ENCODE measurements at regions not wholly inside any gene's neighbourhood (a gene's known extent, or its start where the extent isn't known, plus 50 kb on each side); places are given as distances from the start of the nearest gene placed in this dataset.

- DNase-seq: no peak
- intact Hi-C loops (cut with DNase I): no loop called here
- Histone ChIP-seq H3K4me3 (no peak overlapping the region), H3K36me3 (no peaks in the 10 kb centered on the region), H3K27ac (no peak overlapping the region), H3K27me3 (no peaks in the 10 kb centered on the region), H3K4me1 (no peaks in the 10 kb centered on the region), H3K9me3 (no peaks in the 10 kb centered on the region)
- whole genome bisulfite sequencing, 2 donors: 95 to 97% methylated on average over 4 of the region's 4 CpGs
- TF ChIP-seq CTCF (IDR thresholded peaks at IDR 0.05): no peak
- no peak for TF ChIP-seq POLR2AphosphoS5 (IDR thresholded peaks at IDR 0.05)
- TF ChIP-seq POLR2A (IDR thresholded peaks at IDR 0.05): no peak
- TF ChIP-seq EP300 (IDR thresholded peaks at IDR 0.05): no peak
These were observed 60.6 kb upstream of the DHX40 start for GRCh38 chr17:59504821-59505220.

GRCh38 chr17:59505610-59506276, 59.7 kb upstream of the DHX40 start:
- Histone ChIP-seq H3K27ac (no peak overlapping the region), H3K27me3 (no peaks in the 10 kb centered on the region), H3K4me3 (no peak overlapping the region), H3K9me3 (no peaks in the 10 kb centered on the region), H3K4me1 (no peaks in the 10 kb centered on the region), H3K36me3 (no peaks in the 10 kb centered on the region)
- no peak for DNase-seq
- intact Hi-C loops (cut with DNase I): no loop called here
- WGBS, 2 donors: 91 to 96% methylated on average over 4 of the region's 4 CpGs
- TF ChIP-seq EP300 (IDR thresholded peaks at IDR 0.05) (no peak), CTCF (IDR thresholded peaks at IDR 0.05) (no peak), POLR2A (IDR thresholded peaks at IDR 0.05) (no peak), POLR2AphosphoS5 (IDR thresholded peaks at IDR 0.05) (no peak)

- no peak overlapping the region for H3K27ac ChIP-seq
- H3K4me1 ChIP-seq: no peaks in the 10 kb centered on the region
- no peak for TF ChIP-seq EP300 (IDR thresholded peaks at IDR 0.05)
- no peak for TF ChIP-seq CTCF (IDR thresholded peaks at IDR 0.05)
- TF ChIP-seq POLR2AphosphoS5 (IDR thresholded peaks at IDR 0.05): no peak
- TF ChIP-seq POLR2A (IDR thresholded peaks at IDR 0.05): no peak
- no peaks in the 10 kb centered on the region for H3K27me3 ChIP-seq
- H3K4me3 ChIP-seq: no peak overlapping the region
- H3K9me3 ChIP-seq: no peaks in the 10 kb centered on the region
- no peaks in the 10 kb centered on the region for H3K36me3 ChIP-seq
- intact Hi-C loops (cut with DNase I): no loop called here
- DNase-seq: no peak
- 92 to 93% methylated on average over 9 of the region's 9 CpGs for WGBS, 2 donors
These were observed 58.3 kb upstream of the DHX40 start for GRCh38 chr17:59506894-59507726.

GRCh38 chr17:59508999-59509625, 56.3 kb upstream of the DHX40 start:
- Histone ChIP-seq H3K27ac (no peak overlapping the region), H3K4me3 (no peak overlapping the region), H3K4me1 (peaks cover 0 to 2% (median 0%) of the 10 kb centered on the region in 4 donors), H3K27me3 (no peaks in the 10 kb centered on the region), H3K9me3 (no peaks in the 10 kb centered on the region), H3K36me3 (no peaks in the 10 kb centered on the region)
- intact Hi-C loops (cut with DNase I): no loop called here
- TF ChIP-seq CTCF (IDR thresholded peaks at IDR 0.05): no peak
- no peak for TF ChIP-seq POLR2AphosphoS5 (IDR thresholded peaks at IDR 0.05)
- TF ChIP-seq EP300 (IDR thresholded peaks at IDR 0.05): no peak
- TF ChIP-seq POLR2A (IDR thresholded peaks at IDR 0.05): no peak
- 93 to 95% methylated on average over 7 of the region's 7 CpGs for WGBS, 2 donors
- DNase-seq: no peak
